Activated T-cell treated with anti-CD3 and anti-CD28 coated beads, Interleukin-2, amount 50 U/mL, for 4 hours (primary cell): ENCODE measurements at regions not wholly inside any gene's neighbourhood (a gene's known extent, or its start where the extent isn't known, plus 50 kb on each side); places are given as distances from the start of the nearest gene placed in this dataset.

ENCODE experiments used
- ATAC-seq, 2 donors: fragments of 200-7000 bp; cut with Tn5 transposase; one replicate each; pipeline ENCODE4 v1.10.0; 2021
- DNase-seq: peaks from one replicate; pipeline ENCODE4 v3.0.0-alpha.2; 2020
- H3K27me3 Mint-ChIP-seq: one replicate; pipeline ENCODE4 v1.8.0; 2021; ENCODE audit warnings: low read depth, mixed read lengths
- H3K36me3 Mint-ChIP-seq: one replicate; pipeline ENCODE4 v1.8.0; 2022; ENCODE audit warnings: mixed read lengths; ENCODE audit not compliant: insufficient read depth
- H3K4me1 Mint-ChIP-seq: one replicate; pipeline ENCODE4 v1.8.0; 2021; ENCODE audit warnings: low read depth, mixed read lengths
- H3K4me3 Mint-ChIP-seq: one replicate; pipeline ENCODE4 v1.8.0; 2021; ENCODE audit warnings: mild to moderate bottlenecking, moderate library complexity, mixed read lengths
- H3K9me3 Mint-ChIP-seq: one replicate; pipeline ENCODE4 v1.8.0; 2021; ENCODE audit warnings: mixed read lengths

- Mint-ChIP-seq H3K9me3 (no peaks in the 10 kb centered on the region), H3K36me3 (no peaks in the 10 kb centered on the region), H3K4me3 (no peak overlapping the region), H3K27me3 (peaks cover 2% of the 10 kb centered on the region), H3K4me1 (no peaks in the 10 kb centered on the region)
- DNase-seq (no peak), ATAC-seq (no peak)
These were observed 161.2 kb downstream of the CAPZA3 start for GRCh38 chr12:18899162-18899561.

GRCh38 chr12:18899678-18900317 lies 161.9 kb downstream of the CAPZA3 start:
- H3K36me3 Mint-ChIP-seq = no peaks in the 10 kb centered on the region
- no peak overlapping the region for H3K4me3 Mint-ChIP-seq
- H3K27me3 Mint-ChIP-seq = peaks cover 2% of the 10 kb centered on the region
- DNase-seq = no peak
- ATAC-seq = no peak
- no peaks in the 10 kb centered on the region for H3K4me1 Mint-ChIP-seq
- H3K9me3 Mint-ChIP-seq = no peaks in the 10 kb centered on the region

DNA sequence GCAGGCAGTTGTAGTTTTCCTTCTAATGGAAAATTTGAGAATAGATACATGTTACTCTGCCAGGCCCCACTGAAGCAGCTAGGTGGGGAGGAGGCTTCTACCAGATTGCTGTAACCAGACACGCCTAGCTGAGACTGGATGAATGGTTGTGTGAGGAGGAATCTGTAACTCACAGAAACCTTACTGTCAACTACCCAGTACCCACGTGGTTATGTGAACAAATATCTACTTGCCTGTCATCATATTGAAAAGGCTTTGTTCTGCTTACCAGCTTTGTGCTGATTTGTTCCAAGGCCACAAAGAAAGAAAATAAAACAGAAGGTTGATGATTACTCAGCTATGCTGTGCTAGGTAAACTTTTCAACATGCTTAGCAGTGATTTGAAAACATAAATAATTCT lies 167.2 kb downstream of the CAPZA3 start:
- no peak overlapping the region for H3K4me3 Mint-ChIP-seq
- no peaks in the 10 kb centered on the region for H3K4me1 Mint-ChIP-seq
- DNase-seq (no peak), ATAC-seq (no peak)
- H3K27me3 Mint-ChIP-seq = no peaks in the 10 kb centered on the region
- no peaks in the 10 kb centered on the region for H3K36me3 Mint-ChIP-seq
- H3K9me3 Mint-ChIP-seq = no peaks in the 10 kb centered on the region

DNA sequence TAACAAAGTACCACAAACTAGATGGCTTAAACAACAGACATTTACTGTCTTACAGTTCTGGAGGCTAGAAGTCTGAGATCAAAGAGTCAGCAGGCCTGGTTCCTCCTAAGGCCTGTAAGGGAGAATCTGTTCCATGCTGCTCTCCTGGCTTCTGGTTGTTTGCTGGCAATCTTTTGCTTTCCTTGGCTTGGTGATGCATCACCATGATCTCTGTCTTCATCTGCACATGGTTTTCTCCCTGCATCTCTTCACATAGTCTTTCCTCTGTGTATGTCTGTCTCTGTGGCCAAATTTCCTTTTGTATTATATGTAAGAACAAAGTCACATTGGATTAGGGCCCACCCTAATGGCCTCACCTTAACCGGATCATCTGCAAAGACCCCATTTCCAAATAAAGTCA lies 168.5 kb downstream of the CAPZA3 start:
- Mint-ChIP-seq H3K4me1 (no peaks in the 10 kb centered on the region), H3K4me3 (no peak overlapping the region), H3K27me3 (no peaks in the 10 kb centered on the region), H3K9me3 (no peaks in the 10 kb centered on the region), H3K36me3 (no peaks in the 10 kb centered on the region)
- DNase-seq (no peak), ATAC-seq (no peak)

DNA sequence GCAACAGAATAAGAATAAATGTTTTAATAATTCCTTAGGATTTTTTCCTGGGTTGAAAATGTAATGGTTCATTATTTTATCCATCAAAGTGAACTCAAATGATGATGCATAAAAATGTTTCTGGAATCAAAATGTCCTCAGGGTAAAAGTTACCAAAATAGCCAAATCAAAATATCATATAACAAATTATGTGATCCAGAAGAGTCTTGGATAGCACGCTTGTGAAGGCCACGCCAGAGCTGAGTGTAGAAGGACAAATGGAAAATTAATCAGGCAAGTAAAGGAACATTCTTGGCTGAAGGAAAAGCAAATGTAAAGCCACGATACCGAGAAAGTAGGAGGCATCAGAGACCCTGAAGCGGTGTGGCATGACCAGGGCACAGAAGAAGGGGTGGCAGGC lies 169.2 kb downstream of the CAPZA3 start:
- Mint-ChIP-seq H3K4me3 (no peak overlapping the region), H3K9me3 (no peaks in the 10 kb centered on the region), H3K4me1 (no peaks in the 10 kb centered on the region), H3K36me3 (no peaks in the 10 kb centered on the region), H3K27me3 (no peaks in the 10 kb centered on the region)
- ATAC-seq = no peak
- DNase-seq = no peak

DNA sequence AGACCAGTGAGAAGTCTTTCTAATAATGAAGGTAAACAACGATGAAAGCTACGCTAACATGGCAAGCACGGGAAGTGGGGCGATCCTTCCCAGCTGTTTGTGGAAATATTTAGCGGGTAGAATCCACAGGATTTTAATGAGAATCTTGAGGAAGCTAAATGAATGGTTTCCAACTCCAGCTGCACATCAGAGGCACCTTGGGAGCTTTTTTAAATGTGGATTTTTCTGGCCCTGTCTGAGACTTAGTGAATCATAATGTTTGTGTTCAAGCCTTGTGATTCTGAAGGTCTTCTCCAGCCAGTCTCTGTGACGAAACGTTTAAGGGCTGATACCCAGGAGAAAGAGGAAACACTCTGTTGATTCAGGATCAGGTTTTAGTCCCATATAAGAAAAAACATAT lies 169.8 kb downstream of the CAPZA3 start:
- Mint-ChIP-seq H3K36me3 (no peaks in the 10 kb centered on the region), H3K4me3 (no peak overlapping the region), H3K9me3 (no peaks in the 10 kb centered on the region), H3K27me3 (no peaks in the 10 kb centered on the region), H3K4me1 (no peaks in the 10 kb centered on the region)
- no peak for DNase-seq
- no peak for ATAC-seq

DNA sequence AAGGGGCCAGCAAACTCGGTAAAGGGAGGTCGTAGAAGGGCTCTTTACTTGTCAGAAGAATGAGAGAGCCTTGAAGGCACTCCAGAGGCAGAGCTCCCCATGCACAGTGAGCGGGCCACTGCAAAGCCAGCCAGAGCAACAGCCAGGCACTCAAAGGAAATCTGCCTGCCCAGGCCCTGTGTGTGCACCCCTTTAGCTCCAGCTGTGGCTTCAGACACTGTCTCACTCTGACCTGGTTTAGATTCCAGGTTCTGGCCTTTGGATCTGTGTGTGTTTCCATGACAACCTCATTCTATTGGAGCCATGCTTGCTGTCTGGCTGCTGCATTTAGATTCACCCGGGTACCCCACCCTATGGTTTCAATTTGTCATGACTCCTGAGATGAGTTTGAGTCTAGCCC lies 170.3 kb downstream of the CAPZA3 start:
- no peak for DNase-seq
- Mint-ChIP-seq H3K4me3 (no peak overlapping the region), H3K4me1 (no peaks in the 10 kb centered on the region), H3K36me3 (no peaks in the 10 kb centered on the region), H3K9me3 (no peaks in the 10 kb centered on the region), H3K27me3 (no peaks in the 10 kb centered on the region)
- ATAC-seq = no peak

- Mint-ChIP-seq H3K36me3 (no peaks in the 10 kb centered on the region), H3K4me1 (no peaks in the 10 kb centered on the region), H3K9me3 (no peaks in the 10 kb centered on the region), H3K27me3 (peaks cover 3% of the 10 kb centered on the region), H3K4me3 (no peak overlapping the region)
- DNase-seq = no peak
- no peak for ATAC-seq
These were observed 182.1 kb downstream of the CAPZA3 start for GRCh38 chr12:18919871-18920511.

DNA sequence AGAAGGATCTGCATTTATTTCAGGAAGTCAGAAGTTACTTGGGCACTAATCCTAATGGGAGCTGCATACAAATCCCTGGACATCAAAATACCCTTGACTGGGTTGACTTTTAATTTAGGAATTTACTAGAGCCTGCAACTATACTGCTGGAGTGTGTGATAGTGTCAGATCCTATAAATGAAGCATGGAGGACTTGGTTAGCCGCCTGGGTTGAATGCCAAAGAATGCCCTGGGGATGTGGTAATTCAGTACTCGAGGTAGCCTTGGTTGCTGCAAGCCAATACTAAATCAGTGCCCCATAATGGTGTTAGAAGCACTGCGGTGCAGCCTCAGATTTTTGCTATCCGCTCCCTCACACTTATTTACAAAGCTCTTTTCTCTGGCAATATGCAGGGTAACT lies 184.9 kb downstream of the CAPZA3 start:
- DNase-seq (no peak), ATAC-seq (no peak)
- Mint-ChIP-seq H3K4me3 (no peak overlapping the region), H3K4me1 (no peaks in the 10 kb centered on the region), H3K27me3 (peaks cover 3% of the 10 kb centered on the region), H3K9me3 (no peaks in the 10 kb centered on the region), H3K36me3 (no peaks in the 10 kb centered on the region)

DNA sequence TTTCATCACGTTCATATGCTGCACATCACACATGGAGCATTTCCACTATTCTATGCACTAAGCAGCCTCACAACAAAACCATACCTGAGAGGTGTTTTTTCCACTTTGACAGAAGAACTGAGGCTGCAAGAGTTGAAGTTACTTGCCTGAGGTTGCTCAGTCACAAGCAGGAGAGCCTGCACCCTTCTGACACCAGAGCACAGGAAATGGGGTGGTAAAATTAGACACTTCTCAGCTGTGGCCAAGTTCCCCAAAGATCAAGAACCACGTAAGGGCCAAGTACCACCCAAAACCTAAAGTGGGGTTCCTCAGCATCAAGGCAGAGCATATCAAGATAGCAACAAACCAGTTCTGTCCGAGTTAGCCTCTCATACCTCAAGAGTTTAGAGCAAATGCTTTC lies 185.8 kb downstream of the CAPZA3 start:
- no peak for DNase-seq
- H3K4me1 Mint-ChIP-seq = no peaks in the 10 kb centered on the region
- H3K4me3 Mint-ChIP-seq = no peak overlapping the region
- H3K9me3 Mint-ChIP-seq = no peaks in the 10 kb centered on the region
- no peaks in the 10 kb centered on the region for H3K36me3 Mint-ChIP-seq
- peaks cover 3% of the 10 kb centered on the region for H3K27me3 Mint-ChIP-seq
- no peak for ATAC-seq

GRCh38 chr12:18926188-18926587 lies 188.3 kb downstream of the CAPZA3 start:
- no peak for DNase-seq
- H3K4me1 Mint-ChIP-seq = no peaks in the 10 kb centered on the region
- no peaks in the 10 kb centered on the region for H3K36me3 Mint-ChIP-seq
- ATAC-seq = no peak
- H3K4me3 Mint-ChIP-seq = no peak overlapping the region
- H3K27me3 Mint-ChIP-seq = peaks cover 3% of the 10 kb centered on the region
- peaks cover 5% of the 10 kb centered on the region for H3K9me3 Mint-ChIP-seq

DNA sequence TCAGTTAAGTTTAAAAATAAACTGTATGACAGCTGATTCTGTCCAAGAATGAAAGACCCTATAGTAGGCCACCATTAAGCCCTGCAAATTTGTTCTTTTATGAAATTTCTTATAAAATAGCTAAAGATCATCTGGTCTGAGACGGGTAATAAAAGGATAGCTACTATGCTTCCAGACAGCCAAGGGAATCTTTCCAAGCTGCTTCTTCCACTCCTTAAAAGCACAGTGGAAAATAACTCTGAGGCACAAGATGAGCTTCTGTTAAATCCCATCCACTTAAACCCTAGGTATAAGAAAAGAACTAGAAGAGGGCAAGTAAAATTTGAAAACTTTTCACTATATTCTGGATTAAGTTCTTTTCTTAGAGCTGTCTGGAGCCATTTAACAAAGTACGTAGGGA lies 194.3 kb downstream of the CAPZA3 start:
- Mint-ChIP-seq H3K36me3 (no peaks in the 10 kb centered on the region), H3K4me1 (no peaks in the 10 kb centered on the region), H3K27me3 (no peaks in the 10 kb centered on the region), H3K9me3 (peaks cover 5% of the 10 kb centered on the region), H3K4me3 (no peak overlapping the region)
- DNase-seq (no peak), ATAC-seq (no peak)

- ATAC-seq = no peak
- Mint-ChIP-seq H3K4me1 (no peaks in the 10 kb centered on the region), H3K4me3 (no peak overlapping the region), H3K9me3 (peaks cover 5% of the 10 kb centered on the region), H3K27me3 (no peaks in the 10 kb centered on the region), H3K36me3 (no peaks in the 10 kb centered on the region)
- no peak for DNase-seq
These were observed 194.8 kb downstream of the CAPZA3 start for GRCh38 chr12:18932715-18933114.

DNA sequence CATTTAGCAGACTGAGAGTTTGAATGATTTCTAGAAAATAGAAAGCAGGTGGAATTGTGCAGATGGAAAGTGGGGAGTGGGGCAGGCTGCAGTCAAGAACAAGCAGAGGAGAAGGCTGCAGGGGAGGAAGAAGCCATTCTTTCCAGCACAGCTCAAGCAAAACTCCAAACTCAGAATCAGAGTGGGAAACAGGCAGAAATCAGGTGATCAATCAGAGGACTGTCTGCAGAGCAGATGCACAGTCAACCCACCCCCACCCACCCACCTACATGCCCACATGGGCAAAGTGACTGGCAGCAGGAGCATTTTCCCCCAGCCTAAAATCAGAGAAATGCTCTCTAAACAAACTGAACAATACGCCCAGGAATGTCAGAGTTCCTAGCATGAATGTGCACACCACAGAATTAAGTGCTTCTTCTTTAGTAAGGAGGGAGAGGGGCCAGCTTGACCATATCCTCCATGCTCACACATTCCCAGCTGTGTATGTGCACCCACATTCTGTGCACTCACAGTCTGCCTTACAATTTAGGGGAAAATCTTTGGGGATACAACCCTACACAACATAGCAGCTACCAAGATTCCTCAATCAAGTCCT lies 194.1 kb upstream of the PLEKHA5 start:
- no peaks in the 10 kb centered on the region for H3K27me3 Mint-ChIP-seq
- ATAC-seq (no peak), DNase-seq (no peak)
- H3K36me3 Mint-ChIP-seq = no peaks in the 10 kb centered on the region
- no peak overlapping the region for H3K4me3 Mint-ChIP-seq
- H3K9me3 Mint-ChIP-seq = no peaks in the 10 kb centered on the region
- no peaks in the 10 kb centered on the region for H3K4me1 Mint-ChIP-seq

- H3K9me3 Mint-ChIP-seq = no peaks in the 10 kb centered on the region
- no peak for ATAC-seq
- H3K4me1 Mint-ChIP-seq = no peaks in the 10 kb centered on the region
- DNase-seq = no peak
- H3K36me3 Mint-ChIP-seq = no peaks in the 10 kb centered on the region
- H3K27me3 Mint-ChIP-seq = no peaks in the 10 kb centered on the region
- H3K4me3 Mint-ChIP-seq = no peak overlapping the region
These were observed 190.5 kb upstream of the PLEKHA5 start for GRCh38 chr12:18939051-18939450.
